GM12892 (cell line): ENCODE measurements at regions not wholly inside any gene's neighbourhood (a gene's known extent, or its start where the extent isn't known, plus 50 kb on each side); places are given as distances from the start of the nearest gene placed in this dataset.

Experiments used
- POLR2A ChIP-seq: IDR thresholded peaks from 2 replicates; pipeline ENCODE4 v1.6.1; 2011; ENCODE audit warnings: low read depth, low read length, control low read depth
- POLR2AphosphoS5 ChIP-seq: IDR thresholded peaks from 2 replicates; pipeline ENCODE4 v1.6.1; 2011; ENCODE audit warnings: low read depth, low read length, control low read depth
- TAF1 ChIP-seq: IDR thresholded peaks from 2 replicates; pipeline ENCODE4 v1.6.1; 2011; ENCODE audit warnings: low read depth, mild to moderate bottlenecking, control low read depth, low read length, borderline replicate concordance

GRCh38 chr19:30898353-30899103 lies 450.7 kb downstream of the TSHZ3 start:
- no peak for TF ChIP-seq POLR2AphosphoS5
- TF ChIP-seq POLR2A = no peak
- TF ChIP-seq TAF1 = no peak
